H9 (cell line): ENCODE measurements at regions not wholly inside any gene's neighbourhood (a gene's known extent, or its start where the extent isn't known, plus 50 kb on each side); places are given as distances from the start of the nearest gene placed in this dataset.

Source experiments
- DNase-seq: peaks from one replicate; pipeline ENCODE4 v3.0.0-alpha.2; 2017
- H2AFZ ChIP-seq: one replicate; pipeline ENCODE4 v1.6.1; 2013; ENCODE audit warnings: mild to moderate bottlenecking, low read length, control low read depth, moderate library complexity
- H2AK5ac ChIP-seq: 2 replicates; pipeline ENCODE4 v1.6.1; 2013; ENCODE audit warnings: low read length, control low read depth, mixed read lengths; ENCODE audit not compliant: insufficient read length
- H2BK120ac ChIP-seq: one replicate; pipeline ENCODE4 v1.6.1; 2013; ENCODE audit warnings: low read depth, mild to moderate bottlenecking, low read length, control low read depth, inconsistent platforms; ENCODE audit not compliant: poor library complexity, severe bottlenecking
- H2BK12ac ChIP-seq: 2 replicates; pipeline ENCODE4 v1.6.1; 2013; ENCODE audit warnings: low read length, control low read depth, mixed read lengths, low read depth; ENCODE audit not compliant: insufficient read length
- H2BK15ac ChIP-seq: 2 replicates; pipeline ENCODE4 v1.6.1; 2013; ENCODE audit warnings: low read depth, low read length, control low read depth
- H2BK20ac ChIP-seq: one replicate; pipeline ENCODE4 v1.6.1; 2013; ENCODE audit warnings: low read depth, mild to moderate bottlenecking, low read length, control low read depth, inconsistent platforms; ENCODE audit not compliant: poor library complexity, severe bottlenecking
- H2BK5ac ChIP-seq: 2 replicates; pipeline ENCODE4 v1.6.1; 2013; ENCODE audit warnings: low read length, control low read depth, mixed read lengths; ENCODE audit not compliant: insufficient read length
- H3K14ac ChIP-seq: 2 replicates; pipeline ENCODE4 v1.6.1; 2013; ENCODE audit warnings: low read length, control low read depth; ENCODE audit not compliant: insufficient read depth
- H3K18ac ChIP-seq: 2 replicates; pipeline ENCODE4 v1.6.1; 2013; ENCODE audit warnings: low read depth, mild to moderate bottlenecking, mixed read lengths, low read length, control low read depth; ENCODE audit not compliant: insufficient read length
- H3K23ac ChIP-seq: 2 replicates; pipeline ENCODE4 v1.6.1; 2013; ENCODE audit warnings: low read length, control low read depth, mixed read lengths, low read depth; ENCODE audit not compliant: insufficient read length
- H3K23me2 ChIP-seq: 2 replicates; pipeline ENCODE4 v1.6.1; 2013; ENCODE audit warnings: low read depth, mild to moderate bottlenecking, mixed read lengths, low read length, control low read depth; ENCODE audit not compliant: insufficient read length, poor library complexity, severe bottlenecking
- H3K27ac ChIP-seq: 2 replicates; pipeline ENCODE4 v1.5.1; 2013; ENCODE audit warnings: low read length, control low read depth, mixed read lengths, low read depth; ENCODE audit not compliant: insufficient read length
- H3K27me3 ChIP-seq: 2 replicates; pipeline ENCODE4 v1.6.1; 2013; ENCODE audit warnings: low read length, control low read depth, inconsistent platforms; ENCODE audit not compliant: insufficient read depth
- H3K4ac ChIP-seq: 2 replicates; pipeline ENCODE4 v1.6.1; 2013; ENCODE audit warnings: low read depth, mild to moderate bottlenecking, control low read depth, inconsistent platforms, low read length, moderate library complexity
- H3K4me1 ChIP-seq: 2 replicates; pipeline ENCODE4 v1.6.1; 2013; ENCODE audit warnings: low read length, control low read depth, inconsistent platforms; ENCODE audit not compliant: insufficient read depth
- H3K4me2 ChIP-seq: 2 replicates; pipeline ENCODE4 v1.6.1; 2013; ENCODE audit warnings: low read length, control low read depth, mixed read lengths; ENCODE audit not compliant: insufficient read length, insufficient read depth
- H3K56ac ChIP-seq: 2 replicates; pipeline ENCODE4 v1.6.1; 2013; ENCODE audit warnings: low read depth, mild to moderate bottlenecking, mixed read lengths, low read length, control low read depth; ENCODE audit not compliant: insufficient read length
- H3K79me1 ChIP-seq: 2 replicates; pipeline ENCODE4 v1.6.1; 2013; ENCODE audit warnings: low read depth, mild to moderate bottlenecking, moderate library complexity, low read length, control low read depth, inconsistent platforms; ENCODE audit not compliant: insufficient read depth, poor library complexity, severe bottlenecking
- H3K79me2 ChIP-seq: 2 replicates; pipeline ENCODE4 v1.6.1; 2013; ENCODE audit warnings: low read length, control low read depth, inconsistent platforms; ENCODE audit not compliant: insufficient read depth
- H3K9ac ChIP-seq: 2 replicates; pipeline ENCODE4 v1.6.1; 2013; ENCODE audit warnings: low read length, control low read depth, mixed read lengths; ENCODE audit not compliant: insufficient read length; ENCODE audit errors: extremely low read depth
- H3K9me3 ChIP-seq: one replicate; pipeline ENCODE4 v1.6.1; 2013; ENCODE audit warnings: low read depth, low read length, inconsistent platforms; ENCODE audit not compliant: control insufficient read depth
- H3T11ph ChIP-seq: one replicate; pipeline ENCODE4 v1.6.1; 2013; ENCODE audit warnings: mild to moderate bottlenecking, low read length, control low read depth, inconsistent platforms
- H4K20me1 ChIP-seq: one replicate; pipeline ENCODE4 v1.6.1; 2013; ENCODE audit not compliant: control insufficient read depth, insufficient read length, insufficient read depth
- H4K5ac ChIP-seq: 2 replicates; pipeline ENCODE4 v1.6.1; 2013; ENCODE audit warnings: low read depth, mild to moderate bottlenecking, mixed read lengths, low read length, control low read depth; ENCODE audit not compliant: insufficient read length
- H4K8ac ChIP-seq: replicated peaks from 2 replicates; pipeline ENCODE4 v1.6.1; 2013; ENCODE audit warnings: low read length, control low read depth, mixed read lengths, low read depth; ENCODE audit not compliant: insufficient read length
- H4K91ac ChIP-seq: 2 replicates; pipeline ENCODE4 v1.6.1; 2013; ENCODE audit warnings: low read depth, mild to moderate bottlenecking, moderate library complexity, mixed read lengths, low read length, control low read depth; ENCODE audit not compliant: insufficient read length
- H3K27ac Mint-ChIP-seq, 3 experiments: 2 replicates in 2 of 3; 3 replicates in 1 of 3; pipeline ENCODE4 v1.8.0; 2020 to 2021; ENCODE audit warnings: mixed read lengths in 3 of 3, mild to moderate bottlenecking in 1 of 3, moderate library complexity in 1 of 3
- H3K27me3 Mint-ChIP-seq: 2 replicates; pipeline ENCODE4 v1.8.0; 2021; ENCODE audit warnings: low read depth, mild to moderate bottlenecking, moderate library complexity, mixed read lengths
- H3K36me3 Mint-ChIP-seq, 3 experiments: 2 replicates in 2 of 3; 3 replicates in 1 of 3; pipeline ENCODE4 v1.8.0; 2020 to 2021; ENCODE audit warnings: low read depth in 3 of 3, mixed read lengths in 3 of 3; ENCODE audit not compliant: insufficient read depth in 1 of 3
- H3K4me1 Mint-ChIP-seq, 2 experiments: 2 replicates each; pipeline ENCODE4 v1.8.0; 2020; ENCODE audit warnings: mixed read lengths in 2 of 2
- H3K4me3 Mint-ChIP-seq, 2 experiments: 2 replicates in 1 of 2; 3 replicates in 1 of 2; pipeline ENCODE4 v1.8.0; 2020 to 2021; ENCODE audit warnings: mild to moderate bottlenecking in 2 of 2, mixed read lengths in 2 of 2, moderate library complexity in 1 of 2
- H3K9me3 Mint-ChIP-seq, 2 experiments: 2 replicates in 1 of 2; 3 replicates in 1 of 2; pipeline ENCODE4 v1.8.0; 2020; ENCODE audit warnings: mild to moderate bottlenecking in 2 of 2, mixed read lengths in 2 of 2, moderate library complexity in 1 of 2
- WGBS: extraction: QIAGEN DNeasy Blood & Tissue Kit; methylation state at CpG from one replicate; pipeline ENCODE4 v1.1.7; 2013; ENCODE audit warnings: missing lambda C conversion rate, low lambda C conversion rate, mixed read lengths; ENCODE audit not compliant: insufficient read length; ENCODE audit errors: extremely low coverage; 5-methylcytosine and 5-hydroxymethylcytosine counted together
- TF ChIP-seq, protein P1 (sequence below): fragments of 200-600 bp; sonication (generic); conservative IDR thresholded peaks from 3 replicates; pipeline ENCODE4 v1.8.0; 2021; ENCODE audit warnings: antibody characterized with exemption, mild to moderate bottlenecking

DNA sequence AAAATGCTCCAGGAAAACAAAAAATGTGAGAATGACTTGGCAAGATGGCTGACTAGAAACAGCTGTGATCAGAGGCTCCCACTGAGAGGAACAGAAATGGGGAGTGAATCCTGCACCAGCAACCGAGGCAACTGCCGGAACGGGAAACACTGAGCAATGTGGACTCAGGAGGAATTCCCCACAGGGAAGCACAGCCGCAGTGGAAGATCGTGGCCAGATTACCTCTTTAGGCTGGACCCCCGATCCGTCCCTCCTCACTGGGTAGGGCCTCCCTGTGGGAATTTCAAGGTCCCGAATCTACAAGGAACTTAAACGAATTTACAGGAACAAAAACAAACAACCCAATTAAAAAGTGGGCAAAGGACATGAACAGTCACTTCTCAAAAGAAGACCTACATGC lies 385.2 kb upstream of the MCTP2 start:
- Histone ChIP-seq H3K18ac (no peak overlapping the region), H2BK120ac (no peak overlapping the region), H3K27me3 (no peaks in the 10 kb centered on the region), H4K20me1 (no peaks in the 10 kb centered on the region), H2BK20ac (no peak overlapping the region), H3K27ac (no peak overlapping the region), H3K23ac (no peak overlapping the region), H3K9me3 (no peaks in the 10 kb centered on the region), H2BK12ac (no peak overlapping the region), H3K23me2 (no peaks in the 10 kb centered on the region), H3T11ph (no peak overlapping the region), H3K79me2 (no peaks in the 10 kb centered on the region), H3K4me2 (no peak overlapping the region), H2BK15ac (no peak overlapping the region), H4K5ac (no peak overlapping the region), H3K79me1 (no peaks in the 10 kb centered on the region), H3K14ac (no peak overlapping the region), H4K8ac (no peak overlapping the region), H3K4ac (no peak overlapping the region), H4K91ac (no peak overlapping the region), H3K56ac (no peak overlapping the region), H2AFZ (no peak overlapping the region), H3K4me1 (no peaks in the 10 kb centered on the region), H2BK5ac (no peak overlapping the region), H3K9ac (no peak overlapping the region), H2AK5ac (no peak overlapping the region)
- Mint-ChIP-seq H3K9me3 (no peaks in the 10 kb centered on the region), H3K27ac (no peak overlapping the region), H3K36me3 (no peaks in the 10 kb centered on the region), H3K4me1 (peaks cover 5 to 7% of the 10 kb centered on the region in 2 experiments; a peak in 3 of 4 replicates), H3K4me3 (no peak overlapping the region), H3K27me3 (no peaks in the 10 kb centered on the region)
- TF ChIP-seq, protein P1, sequence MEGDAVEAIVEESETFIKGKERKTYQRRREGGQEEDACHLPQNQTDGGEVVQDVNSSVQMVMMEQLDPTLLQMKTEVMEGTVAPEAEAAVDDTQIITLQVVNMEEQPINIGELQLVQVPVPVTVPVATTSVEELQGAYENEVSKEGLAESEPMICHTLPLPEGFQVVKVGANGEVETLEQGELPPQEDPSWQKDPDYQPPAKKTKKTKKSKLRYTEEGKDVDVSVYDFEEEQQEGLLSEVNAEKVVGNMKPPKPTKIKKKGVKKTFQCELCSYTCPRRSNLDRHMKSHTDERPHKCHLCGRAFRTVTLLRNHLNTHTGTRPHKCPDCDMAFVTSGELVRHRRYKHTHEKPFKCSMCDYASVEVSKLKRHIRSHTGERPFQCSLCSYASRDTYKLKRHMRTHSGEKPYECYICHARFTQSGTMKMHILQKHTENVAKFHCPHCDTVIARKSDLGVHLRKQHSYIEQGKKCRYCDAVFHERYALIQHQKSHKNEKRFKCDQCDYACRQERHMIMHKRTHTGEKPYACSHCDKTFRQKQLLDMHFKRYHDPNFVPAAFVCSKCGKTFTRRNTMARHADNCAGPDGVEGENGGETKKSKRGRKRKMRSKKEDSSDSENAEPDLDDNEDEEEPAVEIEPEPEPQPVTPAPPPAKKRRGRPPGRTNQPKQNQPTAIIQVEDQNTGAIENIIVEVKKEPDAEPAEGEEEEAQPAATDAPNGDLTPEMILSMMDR: no peak
- DNase-seq: no peak
- no CpG with 5 or more reads among the region's 9 CpGs for WGBS
